ENCODE measurements at regions not wholly inside any gene's neighbourhood (a gene's known extent, or its start where the extent isn't known, plus 50 kb on each side); places are given as distances from the start of the nearest gene placed in this dataset.
"Not testable (repeated sequence)": the region's sequence is repeated elsewhere in the genome, so short reads cannot be mapped to it uniquely, and the experiment has no call there.

GRCh38 chr9:86634501-86634900 is 280.3 kb upstream of the TUT7 start:
- in situ Hi-C loops (cut with HindIII; ENCODE audit: low sequenced_read_pairs): no loop called here

DNA sequence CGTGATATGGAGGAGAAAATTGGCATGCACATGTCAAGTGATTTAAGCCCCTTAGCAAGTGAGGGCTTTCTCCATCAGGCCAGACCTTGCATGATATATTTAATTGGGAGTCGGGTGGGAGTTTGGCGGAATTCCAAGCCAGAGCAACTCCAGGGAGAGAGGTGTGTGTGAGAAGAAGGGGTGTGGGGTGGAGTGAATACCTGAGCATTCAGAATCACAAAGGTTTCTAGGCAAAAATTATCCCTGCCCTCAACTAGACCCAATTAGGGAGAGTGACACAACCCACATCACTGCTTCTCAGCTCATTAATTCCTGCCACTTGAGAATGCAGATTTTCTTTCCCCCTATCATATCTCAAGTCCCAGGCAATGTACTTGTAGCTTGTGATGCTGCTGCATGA is 279.7 kb upstream of the TUT7 start:
- in situ Hi-C loops (cut with HindIII; ENCODE audit: low sequenced_read_pairs): no loop called here

DNA sequence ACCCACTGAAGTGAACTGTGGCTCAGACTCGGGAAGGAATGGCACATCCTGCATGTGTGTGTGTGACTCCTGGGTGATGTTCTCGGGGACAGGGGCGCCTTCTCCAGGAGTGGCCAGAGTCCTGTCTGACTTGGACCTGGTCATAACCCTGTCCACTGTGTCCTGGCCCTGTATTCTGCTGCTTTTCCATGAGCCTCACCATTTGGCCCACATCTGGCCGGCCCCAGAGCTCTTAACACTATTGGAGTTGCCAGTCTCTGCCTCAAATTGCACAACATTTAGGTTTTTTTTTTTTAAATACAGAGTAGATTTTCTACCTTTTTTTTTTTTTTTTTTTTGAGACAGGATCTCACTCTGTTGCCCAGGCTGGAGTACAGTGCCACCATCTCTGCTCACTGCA is 278.3 kb upstream of the TUT7 start:
- in situ Hi-C loops (cut with HindIII; ENCODE audit: low sequenced_read_pairs): no loop called here

DNA sequence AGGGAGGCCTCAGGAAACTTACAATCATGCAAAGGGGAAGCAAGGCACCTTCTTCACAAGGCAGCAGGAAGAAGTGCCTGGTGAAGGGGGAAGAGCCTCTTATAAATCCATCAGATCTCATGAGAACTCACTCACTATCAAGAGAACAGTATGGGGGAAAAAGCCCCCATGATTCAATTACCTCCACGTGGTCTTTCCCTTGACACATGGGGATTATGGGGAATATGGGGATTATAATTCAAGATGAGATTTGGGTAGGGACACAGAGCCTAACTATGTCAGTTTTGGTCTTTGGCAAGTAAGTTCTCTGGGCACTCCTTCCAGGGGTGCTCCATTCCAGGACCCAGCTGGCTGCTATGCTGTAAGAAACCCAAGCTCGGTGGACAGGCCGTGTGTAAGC is 275.3 kb upstream of the TUT7 start:
- in situ Hi-C loops (cut with HindIII; ENCODE audit: low sequenced_read_pairs): no loop called here

- in situ Hi-C loops (cut with HindIII; ENCODE audit: low sequenced_read_pairs): no loop called here
Measured at GRCh38 chr9:86626802-86627201, 272.6 kb upstream of the TUT7 start.

DNA sequence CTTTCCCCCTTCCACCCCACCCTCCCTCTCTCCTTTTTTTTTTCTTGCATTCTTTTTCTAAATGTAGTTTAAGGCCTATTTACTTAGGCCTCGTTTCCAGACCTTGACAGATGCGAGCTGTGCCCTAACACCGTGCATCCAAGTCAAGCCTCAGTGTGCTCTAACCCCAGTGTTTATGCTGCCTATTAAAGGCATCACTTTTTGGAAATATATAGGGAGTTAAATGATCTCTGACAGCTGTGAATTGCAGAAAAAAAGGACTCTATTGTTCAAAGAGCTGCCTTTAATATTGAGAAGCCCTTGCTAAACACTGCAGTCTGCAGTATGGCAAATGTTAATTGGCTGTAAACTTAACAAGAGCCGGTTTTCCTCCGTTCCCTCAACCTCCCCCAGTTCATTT is 270.4 kb upstream of the TUT7 start:
- in situ Hi-C loops (cut with HindIII; ENCODE audit: low sequenced_read_pairs): loop anchor here (5.0 kb wide), 1 partner anchor 62 kb away; no protein-coding TSS in a partner anchor

GRCh38 chr9:86614871-86615849 is 260.9 kb upstream of the TUT7 start:
- in situ Hi-C loops (cut with HindIII; ENCODE audit: low sequenced_read_pairs): no loop called here

DNA sequence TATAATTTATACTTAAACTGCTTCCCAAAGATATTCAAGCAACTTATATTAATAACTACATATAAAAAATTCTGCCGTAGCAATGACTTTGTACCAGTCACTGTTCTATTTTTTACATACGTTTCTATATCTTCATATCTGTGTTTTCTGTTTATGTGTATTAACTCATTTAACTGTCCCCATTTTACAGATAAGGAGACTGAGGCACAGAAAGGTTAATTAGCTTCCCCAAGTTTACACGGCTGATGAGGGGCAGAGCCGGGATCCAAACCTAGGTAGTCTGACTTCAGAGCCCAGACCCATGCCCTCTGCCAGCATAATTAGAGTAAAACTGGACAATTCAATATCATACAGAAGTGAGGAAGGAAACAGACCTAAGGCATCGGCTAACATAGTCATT is 259.7 kb upstream of the TUT7 start:
- in situ Hi-C loops (cut with HindIII; ENCODE audit: low sequenced_read_pairs): no loop called here

GRCh38 chr9:86611534-86611933 is 257.3 kb upstream of the TUT7 start:
- in situ Hi-C loops (cut with HindIII; ENCODE audit: low sequenced_read_pairs): not testable (repeated sequence)

GRCh38 chr9:86605303-86605702 is 251.1 kb upstream of the TUT7 start:
- in situ Hi-C loops (cut with HindIII; ENCODE audit: low sequenced_read_pairs): no loop called here

DNA sequence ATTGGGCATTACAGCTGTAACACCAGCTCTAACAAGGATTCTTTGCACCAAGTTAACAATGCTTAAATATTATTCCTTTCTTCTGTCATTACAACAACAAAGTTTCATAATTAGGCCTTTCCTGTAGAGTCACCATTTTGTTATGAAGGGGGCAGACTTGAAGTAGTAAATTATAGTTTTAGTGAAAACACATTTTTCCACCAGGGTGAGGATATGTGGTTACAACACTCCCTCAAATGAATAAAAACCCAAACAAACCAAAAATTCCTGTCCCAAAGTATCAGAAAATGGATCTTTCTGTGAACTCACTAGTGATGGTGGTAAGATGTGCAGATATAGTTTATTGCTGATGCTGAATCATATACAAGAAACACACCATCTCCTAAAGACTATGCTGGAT is 250.5 kb upstream of the TUT7 start:
- in situ Hi-C loops (cut with HindIII; ENCODE audit: low sequenced_read_pairs): no loop called here

DNA sequence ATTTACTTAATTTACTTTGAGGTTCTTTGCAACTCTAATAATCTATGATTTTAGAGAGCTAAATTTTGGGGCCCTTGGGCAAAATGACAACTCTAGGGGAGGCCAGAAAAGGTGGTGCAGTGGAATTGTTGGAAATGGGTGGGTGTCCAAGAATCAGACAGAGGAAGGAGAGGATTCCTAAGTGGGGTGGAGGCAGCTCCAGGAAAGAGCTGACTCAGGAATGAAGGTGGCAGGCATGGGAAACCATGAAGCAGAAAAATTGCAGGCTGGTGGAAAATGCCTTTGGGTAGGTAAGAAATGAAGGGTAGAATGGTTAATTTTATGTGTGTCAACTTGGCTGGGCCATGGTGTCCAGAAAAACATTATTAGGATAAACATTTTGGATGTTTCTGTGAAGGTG is 248.5 kb upstream of the TUT7 start:
- in situ Hi-C loops (cut with HindIII; ENCODE audit: low sequenced_read_pairs): no loop called here

- in situ Hi-C loops (cut with HindIII; ENCODE audit: low sequenced_read_pairs): no loop called here
Measured at GRCh38 chr9:86601697-86602096, 247.5 kb upstream of the TUT7 start.

DNA sequence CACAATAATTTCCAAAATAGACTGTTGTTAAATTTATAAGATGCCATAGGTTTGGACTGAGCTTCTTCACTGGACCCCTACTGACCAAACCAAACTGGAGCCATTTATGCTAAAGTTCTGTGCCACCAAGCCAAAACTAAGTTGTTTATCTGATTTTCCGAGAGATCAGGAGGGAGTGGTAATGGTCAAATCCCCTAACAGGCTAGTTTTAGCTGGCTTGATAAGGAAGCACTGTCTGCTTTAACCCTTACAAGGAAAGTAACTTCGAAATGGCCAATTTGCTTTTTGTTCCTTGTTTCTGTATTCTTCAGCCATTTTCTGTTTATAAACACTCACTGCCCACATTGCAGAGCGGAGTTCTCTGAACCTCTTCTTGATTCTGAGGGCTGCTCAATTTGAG is 246.8 kb upstream of the TUT7 start:
- in situ Hi-C loops (cut with HindIII; ENCODE audit: low sequenced_read_pairs): no loop called here

GRCh38 chr9:86600291-86600690 is 246.1 kb upstream of the TUT7 start:
- in situ Hi-C loops (cut with HindIII; ENCODE audit: low sequenced_read_pairs): no loop called here

DNA sequence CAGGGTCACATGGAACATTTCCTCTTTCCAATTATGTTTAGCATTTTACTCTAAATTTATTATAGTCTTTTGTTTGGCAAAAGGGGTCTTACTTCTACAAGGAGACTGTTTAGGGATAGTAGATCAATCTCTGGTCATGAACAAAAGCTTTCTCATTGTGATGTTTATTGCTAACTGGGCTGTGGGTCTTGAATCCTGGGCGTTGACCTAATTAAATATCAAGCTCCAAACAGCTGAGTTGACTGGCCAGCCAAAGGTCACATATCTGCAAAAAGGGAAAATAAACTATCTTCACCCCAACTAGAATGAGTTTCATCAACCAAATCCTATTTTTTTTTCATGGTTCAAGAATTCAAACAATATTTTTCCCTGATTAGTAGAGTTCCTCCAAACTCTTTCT is 245.4 kb upstream of the TUT7 start:
- in situ Hi-C loops (cut with HindIII; ENCODE audit: low sequenced_read_pairs): no loop called here

- in situ Hi-C loops (cut with HindIII; ENCODE audit: low sequenced_read_pairs): no loop called here
Measured at GRCh38 chr9:86598411-86599239, 244.4 kb upstream of the TUT7 start.

DNA sequence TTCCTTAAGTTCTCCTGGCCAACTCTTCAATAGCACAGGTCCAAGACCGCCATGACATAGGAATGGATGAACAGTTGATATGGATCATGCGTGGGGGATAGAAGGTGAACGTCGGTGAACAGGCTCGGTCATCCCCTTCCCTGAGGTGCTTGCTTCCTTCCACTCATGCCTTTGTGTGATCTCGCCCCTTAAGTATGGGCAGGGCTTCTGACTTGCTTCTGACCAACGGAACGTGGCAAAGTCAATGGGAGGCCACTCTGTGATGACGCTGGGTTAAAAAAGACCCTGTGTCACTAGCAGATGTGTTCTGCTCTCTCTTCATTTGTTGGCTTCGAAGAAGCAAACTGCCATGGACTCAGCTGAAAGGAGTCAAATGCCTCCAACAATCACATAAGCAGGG is 240.5 kb upstream of the TUT7 start:
- in situ Hi-C loops (cut with HindIII; ENCODE audit: low sequenced_read_pairs): no loop called here

GRCh38 chr9:86591472-86591871 is 237.3 kb upstream of the TUT7 start:
- in situ Hi-C loops (cut with HindIII; ENCODE audit: low sequenced_read_pairs): no loop called here

DNA sequence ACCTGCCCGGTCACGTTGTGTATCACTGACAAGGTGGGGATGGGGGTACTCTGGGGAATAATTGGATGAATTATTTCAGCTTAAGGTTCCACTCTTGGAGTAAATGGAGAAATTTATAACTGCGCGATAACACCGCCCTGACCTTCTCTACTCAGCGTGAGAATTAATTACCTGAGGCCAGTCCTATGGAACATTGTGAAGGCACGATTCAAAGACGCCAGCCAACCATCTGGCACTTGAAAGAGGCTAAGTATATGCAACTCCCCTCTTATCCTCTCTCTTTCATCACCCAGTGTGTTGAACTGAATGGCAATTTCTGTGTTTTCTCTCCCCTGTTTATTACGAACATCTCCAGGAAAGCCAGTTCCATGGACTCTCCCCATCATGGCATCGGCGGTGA is 235.5 kb upstream of the TUT7 start:
- in situ Hi-C loops (cut with HindIII; ENCODE audit: low sequenced_read_pairs): no loop called here

- in situ Hi-C loops (cut with HindIII; ENCODE audit: low sequenced_read_pairs): no loop called here
Measured at GRCh38 chr9:86589273-86589672, 235.1 kb upstream of the TUT7 start.

GRCh38 chr9:86586144-86586494 is 231.9 kb upstream of the TUT7 start:
- in situ Hi-C loops (cut with HindIII; ENCODE audit: low sequenced_read_pairs): no loop called here
